NT2/D1 (cell line): ENCODE measurements at regions not wholly inside any gene's neighbourhood (a gene's known extent, or its start where the extent isn't known, plus 50 kb on each side); places are given as distances from the start of the nearest gene placed in this dataset.

Source experiments
- SUZ12 ChIP-seq: IDR thresholded peaks from 2 replicates; pipeline ENCODE4 v1.6.1; 2011; ENCODE audit not compliant: insufficient read length, insufficient read depth; ENCODE audit errors: extremely low read depth
- ZNF274 ChIP-seq: IDR thresholded peaks from 2 replicates; pipeline ENCODE4 v1.6.1; 2011; ENCODE audit warnings: mild to moderate bottlenecking, low read depth, low read length

GRCh38 chr2:239616729-239617128, 215.9 kb upstream of the HDAC4 start:
- TF ChIP-seq ZNF274 = no peak
- no peak for TF ChIP-seq SUZ12
